K562 (cell line): ENCODE measurements at regions not wholly inside any gene's neighbourhood (a gene's known extent, or its start where the extent isn't known, plus 50 kb on each side); places are given as distances from the start of the nearest gene placed in this dataset.

ENCODE experiments used
- CTCF ChIP-seq, 3 experiments: IDR thresholded peaks in 2 of 3; conservative IDR thresholded peaks in 1 of 3; 2 replicates each; pipeline ENCODE4 v1.5.1; 2011 to 2012; ENCODE audit warnings: low read length in 3 of 3, mild to moderate bottlenecking in 3 of 3, control low read depth in 2 of 3, improper control_type of control experiment in 1 of 3, inconsistent platforms in 1 of 3, low read depth in 1 of 3, mixed read lengths in 1 of 3, moderate library complexity in 1 of 3; ENCODE audit not compliant: insufficient read depth in 2 of 3
- IRF1 ChIP-seq: sonication (generic); formaldehyde crosslinking; IDR thresholded peaks from 2 replicates; pipeline ENCODE4 v1.8.0; 2022; ENCODE audit warnings: missing genetic modification reagents, mild to moderate bottlenecking, borderline replicate concordance
- MAX ChIP-seq: sonication (generic); formaldehyde crosslinking; IDR thresholded peaks from 2 replicates; pipeline ENCODE4 v1.9.0; 2022; ENCODE audit warnings: mild to moderate bottlenecking, missing genetic modification reagents
- POLR2A ChIP-seq: fragments of 450-650 bp; conservative IDR thresholded peaks from 2 replicates; pipeline ENCODE4 v1.6.1; 2016
- SMAD3 ChIP-seq: fragments of 450-650 bp; formaldehyde crosslinking; conservative IDR thresholded peaks from 2 replicates; pipeline ENCODE4 v1.4.0; 2020; ENCODE audit warnings: mild to moderate bottlenecking
- SMAD4 ChIP-seq: fragments of 250-450 bp; sonication (Bioruptor Pico); conservative IDR thresholded peaks from 2 replicates; pipeline ENCODE4 v1.8.0; 2021; ENCODE audit warnings: inconsistent platforms, mild to moderate bottlenecking, moderate library complexity
- ZFP91 ChIP-seq: sonication (generic); formaldehyde crosslinking; IDR thresholded peaks from 2 replicates; pipeline ENCODE4 v1.8.0; 2022; ENCODE audit warnings: mild to moderate bottlenecking, missing genetic modification reagents
- ZNF639 ChIP-seq, 2 experiments: fragments of 200-800 bp in 1 of 2; sonication (Bioruptor generic) in 1 of 2; sonication (generic) in 1 of 2; formaldehyde crosslinking in 1 of 2; IDR thresholded peaks in 1 of 2; conservative IDR thresholded peaks in 1 of 2; 2 replicates each; pipeline versions ENCODE4 v1.5.0 to v1.6.1; 2016 to 2020; ENCODE audit warnings: missing compliant biosample characterization in 1 of 2, missing genetic modification characterization in 1 of 2, missing genetic modification reagents in 1 of 2

- TF ChIP-seq CTCF (IDR thresholded peaks at IDR 0.05 in 2 of 3, conservative IDR thresholded peaks at IDR 0.05 in 1 of 3; ENCODE audit: insufficient read depth in 2 of 3, low read depth in 1 of 3, low read length in 3 of 3) (no peak), ZFP91 (CRISPR knock-in tag) (no peak), SMAD4 (CRISPR knock-in tag) (no peak), SMAD3 (no peak), MAX (CRISPR knock-in tag) (no peak), POLR2A (no peak), ZNF639 (CRISPR knock-in tag; conservative IDR thresholded peaks at IDR 0.05 in 1 of 2, IDR thresholded peaks at IDR 0.05 in 1 of 2) (no peak), IRF1 (CRISPR knock-in tag) (no peak)
Observed at GRCh38 chr12:21073822-21074460, 57.1 kb upstream of the SLCO1B1 start.
